GM19023 (cell line): ENCODE measurements at regions not wholly inside any gene's neighbourhood (a gene's known extent, or its start where the extent isn't known, plus 50 kb on each side); places are given as distances from the start of the nearest gene placed in this dataset.

Experiments used
- ATAC-seq: cut with Tn5 transposase; IDR thresholded peaks from one replicate; pipeline ENCODE4 v1.9.1; 2021; ENCODE audit warnings: mild to moderate bottlenecking, moderate library complexity; ENCODE audit not compliant: unreplicated experiment

DNA sequence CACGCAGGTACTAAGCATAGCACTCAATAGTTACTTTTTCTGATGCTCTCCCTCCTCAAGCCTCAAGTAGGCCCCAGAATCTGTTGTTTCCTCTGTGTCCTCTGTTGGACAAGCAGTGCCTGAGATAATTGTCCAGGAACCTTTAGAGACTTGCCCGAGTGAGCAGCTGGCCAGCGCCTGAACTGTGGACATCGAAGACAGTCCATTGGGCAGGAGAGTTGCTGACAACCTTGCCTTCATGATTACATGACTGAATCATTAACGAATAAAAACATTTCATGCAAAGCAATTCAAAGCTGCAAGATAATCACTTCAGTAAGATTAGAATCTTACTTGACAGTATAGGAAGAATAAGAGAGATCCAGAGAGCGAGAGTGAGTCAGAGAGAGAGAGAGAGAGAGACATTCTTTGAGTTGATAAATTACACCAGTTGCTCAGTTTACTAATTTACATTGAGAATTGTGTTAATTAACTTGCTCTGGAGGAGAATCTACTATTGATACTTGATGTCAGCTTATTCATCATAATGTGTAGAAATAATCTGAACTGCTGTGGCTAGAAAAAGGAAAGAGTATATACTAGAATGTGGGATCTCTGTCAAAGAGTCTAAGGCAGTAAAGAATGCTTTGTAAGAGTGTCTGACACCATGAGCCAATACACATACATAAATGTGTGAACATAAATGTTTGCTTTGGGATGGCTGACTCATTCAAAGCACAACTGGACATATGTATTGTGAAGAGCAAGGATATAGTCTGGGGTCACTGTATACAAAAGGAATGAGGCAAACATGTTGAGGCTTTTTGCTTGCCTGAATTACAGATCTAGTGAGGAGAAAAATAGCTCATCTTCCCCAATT is 216.0 kb downstream of the ZNF326 start:
- ATAC-seq = no peak

GRCh38 chr1:90208949-90209348 is 214.0 kb downstream of the ZNF326 start:
- ATAC-seq = no peak

DNA sequence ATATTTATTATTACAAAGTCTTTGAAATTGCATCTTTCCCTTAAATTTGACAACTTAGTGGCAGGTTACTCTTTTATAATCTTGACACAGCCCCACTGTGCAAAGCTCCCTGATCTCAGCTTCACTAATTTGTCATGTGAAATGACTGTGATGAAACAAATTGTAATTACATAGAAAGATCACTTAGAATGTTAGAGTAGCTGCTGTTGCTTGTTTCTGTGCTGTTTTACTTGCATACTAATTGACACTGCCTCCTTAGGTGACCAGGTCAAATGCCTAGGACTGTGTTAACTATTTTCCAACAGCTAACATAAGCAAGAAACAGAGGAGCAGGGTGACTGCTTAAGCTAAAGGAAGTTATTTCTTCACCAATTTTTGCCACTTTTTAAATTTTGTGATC is 211.3 kb downstream of the ZNF326 start:
- ATAC-seq = no peak

DNA sequence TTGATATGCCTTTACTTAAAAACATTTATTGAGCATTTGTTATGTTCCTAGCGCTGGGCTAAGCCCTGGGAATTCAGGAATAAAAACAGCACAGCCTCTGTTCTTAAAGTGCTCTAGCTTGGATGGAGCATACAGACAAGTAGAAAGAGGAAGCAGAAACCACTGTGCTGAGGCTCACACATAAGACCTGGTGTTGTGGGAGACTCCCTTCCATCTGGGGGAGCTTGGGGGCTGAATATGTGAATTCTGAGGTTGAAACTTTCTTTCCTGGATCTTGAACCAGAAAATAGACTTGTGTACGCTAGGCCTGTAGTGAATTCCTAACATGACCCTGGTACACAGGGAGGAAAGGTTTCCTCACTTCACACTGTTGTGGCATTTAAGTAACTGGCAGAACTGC is 209.9 kb downstream of the ZNF326 start:
- ATAC-seq = no peak

- no peak for ATAC-seq
Measured at GRCh38 chr1:90204023-90204590, 209.2 kb downstream of the ZNF326 start.

GRCh38 chr1:90201467-90202358 is 206.8 kb downstream of the ZNF326 start:
- ATAC-seq = no peak

DNA sequence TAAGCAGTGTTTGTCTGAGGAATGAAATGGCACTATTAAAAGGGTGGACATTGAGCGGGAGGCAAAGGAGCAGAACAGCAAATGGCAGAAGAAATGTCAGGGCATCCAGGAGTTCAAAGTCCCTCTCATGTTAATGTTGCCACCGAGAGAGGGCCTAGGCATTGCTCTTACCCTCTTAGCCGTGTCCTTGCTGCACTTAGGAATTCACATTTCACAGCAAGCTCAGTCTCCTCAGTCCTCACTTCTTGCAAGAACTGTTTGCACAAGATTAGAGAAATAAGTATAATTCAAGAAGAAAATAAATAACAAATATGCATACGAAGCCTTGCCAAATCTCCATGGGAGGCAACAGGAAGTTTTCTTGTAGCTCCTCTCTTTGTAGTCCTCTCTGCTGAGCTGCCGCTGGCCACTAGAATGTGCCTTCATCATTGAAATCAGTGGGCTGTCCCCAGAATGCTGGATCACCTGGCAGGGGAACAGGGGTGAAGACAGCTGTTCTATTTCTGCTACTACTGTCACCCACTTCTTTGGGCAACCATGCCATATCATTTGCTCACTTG is 205.8 kb downstream of the ZNF326 start:
- ATAC-seq = no peak

DNA sequence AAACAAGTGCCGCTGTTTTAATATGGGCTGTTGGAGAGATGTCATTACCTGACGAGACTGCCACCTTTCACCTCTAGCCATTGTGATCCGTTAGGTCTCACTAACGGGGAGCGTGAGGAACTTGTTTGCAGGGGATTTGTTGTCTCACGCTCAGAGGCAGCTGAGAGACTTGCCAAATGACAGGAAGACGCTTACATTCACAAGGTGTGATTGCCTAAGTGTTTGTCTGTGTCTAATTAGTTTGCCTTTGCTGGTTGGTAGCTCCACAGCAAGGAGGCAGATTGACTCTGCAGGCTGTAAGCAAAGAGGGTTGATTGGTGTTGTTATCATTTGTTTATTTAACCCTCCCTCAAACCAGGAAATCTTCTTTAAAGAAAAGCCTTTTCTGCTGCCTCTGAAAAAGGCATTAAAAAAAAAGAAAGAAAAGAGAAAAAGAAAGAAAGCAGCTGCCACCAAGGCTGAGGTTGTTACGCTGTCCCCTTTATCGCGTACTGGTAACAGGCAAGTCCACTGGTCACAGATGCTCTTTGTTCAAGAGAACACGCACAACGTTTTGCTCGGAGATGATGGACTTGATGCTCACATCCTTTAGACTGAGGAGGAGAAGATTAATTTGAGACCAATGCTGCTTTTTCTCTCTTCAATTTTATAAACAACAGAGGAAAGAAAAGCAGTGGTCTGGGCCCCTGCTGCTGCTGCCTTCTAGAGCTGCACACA is 203.9 kb downstream of the ZNF326 start:
- ATAC-seq = no peak

DNA sequence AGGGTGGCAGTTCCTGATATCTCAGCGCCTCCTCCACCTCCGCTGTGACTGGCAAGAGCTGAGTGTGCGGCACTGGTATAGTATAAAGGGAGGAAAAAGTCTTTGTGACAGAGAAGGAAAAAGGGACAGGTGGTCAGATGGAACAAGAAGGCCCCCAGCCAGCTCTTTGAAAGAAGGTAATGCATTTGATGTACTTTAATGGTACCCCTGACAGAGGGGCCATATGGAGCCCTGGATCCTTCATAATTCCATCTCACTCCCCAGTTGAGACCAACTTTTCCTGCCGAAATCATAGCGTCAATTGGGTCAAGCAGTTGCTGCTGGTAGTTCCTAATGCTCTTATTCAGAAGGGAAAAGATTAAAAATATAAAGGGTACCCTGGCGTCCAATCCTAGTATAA is 198.2 kb downstream of the ZNF326 start:
- no peak for ATAC-seq

DNA sequence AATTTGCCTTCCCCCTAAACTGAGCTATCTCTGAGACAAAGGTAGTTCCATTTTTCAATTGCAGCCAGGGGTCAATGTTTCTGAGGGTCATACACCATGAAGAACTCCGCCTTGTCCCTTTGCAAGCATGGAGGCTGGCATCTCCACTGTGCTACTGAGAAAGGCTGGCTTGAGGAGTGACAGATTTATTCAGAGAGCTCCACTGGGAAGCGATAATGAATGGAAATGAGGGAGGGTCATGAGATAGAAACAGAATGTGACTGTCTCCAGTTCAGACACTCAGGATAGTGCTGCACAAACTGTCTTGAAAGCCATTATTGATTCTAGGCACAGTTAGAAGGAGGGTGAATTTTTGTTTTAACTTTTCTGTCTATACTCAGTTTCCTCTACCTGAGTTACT is 197.5 kb downstream of the ZNF326 start:
- ATAC-seq = no peak

GRCh38 chr1:90190523-90190922 is 195.6 kb downstream of the ZNF326 start:
- ATAC-seq = no peak

DNA sequence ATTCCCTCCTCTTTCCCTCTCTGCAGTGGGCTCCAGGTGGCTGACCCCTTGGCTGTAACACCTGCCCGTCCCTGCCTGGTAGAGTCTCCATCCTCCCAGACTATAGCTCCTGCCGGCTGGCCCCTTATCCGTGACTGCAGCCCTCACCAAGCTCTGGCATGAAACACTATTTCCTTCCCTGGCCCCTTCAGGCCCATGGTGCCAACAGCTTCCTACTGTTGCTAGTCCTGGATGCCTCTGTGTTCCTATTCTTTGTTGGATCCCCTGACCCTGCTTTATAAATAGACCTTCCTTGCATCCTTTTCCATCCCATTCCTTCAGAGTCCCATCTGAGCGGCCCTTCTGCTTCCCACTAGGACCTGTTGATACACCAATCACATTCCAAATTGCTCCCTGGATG is 195.0 kb downstream of the ZNF326 start:
- no peak for ATAC-seq

GRCh38 chr1:90187323-90187585 is 192.3 kb downstream of the ZNF326 start:
- ATAC-seq = no peak

DNA sequence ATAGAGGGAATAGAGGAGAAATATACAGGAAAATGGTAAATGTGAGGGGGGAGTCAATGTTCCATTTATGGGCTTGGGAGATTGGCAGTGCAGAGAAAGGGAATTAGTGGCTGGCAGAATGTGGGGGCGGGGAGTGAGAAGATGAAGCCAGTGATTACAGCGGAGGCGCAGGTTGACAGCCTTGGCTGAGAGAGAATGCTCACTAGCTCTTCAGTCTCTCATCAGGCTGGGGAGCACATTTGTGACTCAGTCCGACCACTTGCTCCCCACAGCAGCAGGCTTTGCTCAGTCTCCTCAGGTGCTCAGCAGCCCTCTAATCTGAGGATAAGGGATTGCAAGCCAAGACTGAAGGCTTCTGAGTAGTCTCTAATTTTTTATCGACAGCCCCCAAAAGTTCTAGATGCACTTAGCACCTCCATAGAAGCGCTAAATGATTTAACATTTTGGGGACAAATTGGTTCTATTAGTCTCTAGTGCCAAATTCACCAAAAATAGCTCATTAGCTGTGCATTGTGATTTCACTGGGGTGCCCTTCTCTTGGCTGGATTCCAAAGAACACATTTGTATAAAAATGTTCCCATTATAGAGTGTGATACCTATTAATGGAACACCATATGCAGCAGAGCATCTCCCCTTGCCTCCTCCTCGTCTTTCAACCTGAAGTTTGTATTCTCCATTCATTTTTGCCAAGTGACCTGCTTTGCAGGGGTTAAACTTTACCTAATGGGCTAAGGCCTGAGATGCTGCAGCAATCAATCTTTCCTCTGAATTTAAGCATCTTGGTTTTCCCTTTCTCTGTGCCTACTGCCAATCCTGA is 191.8 kb downstream of the ZNF326 start:
- ATAC-seq = no peak

DNA sequence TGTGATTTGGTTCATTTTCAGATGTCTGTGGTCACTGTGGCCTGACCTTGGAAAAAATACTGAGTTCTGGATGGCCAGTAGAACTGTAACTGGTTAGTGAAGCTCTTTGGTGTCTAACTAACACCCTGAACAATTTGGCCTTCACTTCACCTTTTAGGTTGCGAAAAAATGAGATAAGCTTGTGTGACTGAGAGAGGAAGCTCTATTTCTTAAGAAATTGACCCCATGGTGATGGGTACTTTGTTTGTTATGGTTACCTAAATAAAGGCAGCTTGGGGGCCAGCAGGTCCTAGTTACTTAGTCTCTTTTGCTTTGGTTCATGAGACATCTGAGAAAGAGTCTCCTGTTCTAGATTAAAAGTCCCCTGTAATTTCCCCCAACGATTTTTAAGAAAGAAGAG is 181.6 kb downstream of the ZNF326 start:
- ATAC-seq = no peak

GRCh38 chr1:90175490-90176167 is 180.7 kb downstream of the ZNF326 start:
- ATAC-seq = no peak

- no peak for ATAC-seq
Measured at GRCh38 chr1:90174246-90174645, 179.3 kb downstream of the ZNF326 start.

DNA sequence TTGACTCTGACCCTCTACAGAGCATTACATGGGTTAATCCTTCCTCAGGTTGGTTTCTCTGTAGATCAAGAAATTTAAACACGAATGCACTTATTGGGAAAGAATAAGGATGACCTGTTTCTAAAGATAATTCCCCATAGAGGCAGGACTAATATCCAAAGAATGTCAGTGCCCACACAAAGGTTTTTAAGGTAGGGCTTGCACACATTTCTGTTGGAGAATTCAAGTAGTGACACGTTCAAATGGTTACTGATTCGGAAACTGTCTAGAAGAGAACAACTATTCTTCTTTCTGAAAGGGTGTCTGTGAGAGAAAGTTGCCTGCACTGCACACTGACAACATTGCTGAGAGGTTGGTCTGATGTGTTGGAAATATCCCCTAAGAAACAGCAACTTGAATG is 167.3 kb downstream of the ZNF326 start:
- no peak for ATAC-seq

DNA sequence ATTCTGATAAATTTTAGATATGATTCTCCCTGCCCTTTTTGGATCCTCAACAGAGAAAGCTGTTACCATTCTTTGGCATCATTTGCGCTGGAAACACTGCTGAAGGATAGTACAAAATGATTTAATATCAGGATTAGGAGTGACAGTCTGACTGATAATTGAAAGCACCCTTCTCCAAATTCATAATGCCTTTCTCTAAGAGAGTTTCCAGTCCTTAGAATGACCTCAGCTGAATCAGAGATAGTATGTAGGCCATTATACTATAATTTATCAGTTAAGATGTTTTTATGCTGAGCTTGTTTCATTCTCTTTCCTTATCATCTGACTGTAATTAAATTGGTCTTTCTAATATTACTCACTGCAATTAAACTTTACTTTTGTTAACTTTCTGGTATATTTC is 166.7 kb downstream of the ZNF326 start:
- no peak for ATAC-seq
